ENCODE measurements at regions not wholly inside any gene's neighbourhood (a gene's known extent, or its start where the extent isn't known, plus 50 kb on each side); places are given as distances from the start of the nearest gene placed in this dataset.
"Not testable (repeated sequence)": the region's sequence is repeated elsewhere in the genome, so short reads cannot be mapped to it uniquely, and the experiment has no call there.

DNA sequence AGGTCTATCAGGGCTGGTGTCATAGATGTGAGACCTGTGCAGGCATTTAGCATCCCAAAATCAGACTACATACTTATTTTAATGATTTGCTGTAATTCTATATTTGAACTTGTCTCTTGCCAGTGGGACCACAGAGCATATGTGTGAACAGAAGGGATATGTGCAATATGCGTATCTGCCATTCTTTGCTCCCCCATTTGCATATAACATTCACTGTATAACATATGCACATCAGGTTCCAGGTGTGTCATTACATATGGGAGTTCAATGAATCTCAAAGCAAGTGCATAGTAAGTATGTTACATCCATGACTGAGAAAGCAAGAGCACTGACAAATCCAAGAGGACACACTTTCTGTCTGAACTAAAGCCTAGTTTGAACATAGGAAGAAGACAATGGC, 1115.1 kb upstream of the CNTN5 start:
- DNase-seq: no peak

DNA sequence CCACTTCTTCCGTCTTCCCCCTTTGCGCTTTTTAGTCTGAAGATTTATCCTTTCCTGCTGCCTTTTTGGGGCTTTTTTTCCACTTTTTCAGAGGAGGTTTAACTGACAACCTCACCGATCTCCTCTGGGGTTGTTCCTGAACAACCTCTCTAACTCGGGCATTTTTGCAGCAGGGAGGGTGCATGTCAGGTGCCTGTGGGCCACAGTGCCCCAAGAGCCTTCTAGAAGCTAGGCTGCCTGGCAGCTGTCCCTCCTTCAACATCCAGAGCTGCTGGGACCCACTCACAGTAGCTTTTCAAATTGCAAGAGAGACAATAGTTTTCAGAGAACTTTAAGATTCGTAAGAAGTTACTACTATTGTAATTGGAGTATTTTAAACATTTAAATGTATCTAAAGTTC, 1112.4 kb upstream of the CNTN5 start:
- DNase-seq: no peak

DNA sequence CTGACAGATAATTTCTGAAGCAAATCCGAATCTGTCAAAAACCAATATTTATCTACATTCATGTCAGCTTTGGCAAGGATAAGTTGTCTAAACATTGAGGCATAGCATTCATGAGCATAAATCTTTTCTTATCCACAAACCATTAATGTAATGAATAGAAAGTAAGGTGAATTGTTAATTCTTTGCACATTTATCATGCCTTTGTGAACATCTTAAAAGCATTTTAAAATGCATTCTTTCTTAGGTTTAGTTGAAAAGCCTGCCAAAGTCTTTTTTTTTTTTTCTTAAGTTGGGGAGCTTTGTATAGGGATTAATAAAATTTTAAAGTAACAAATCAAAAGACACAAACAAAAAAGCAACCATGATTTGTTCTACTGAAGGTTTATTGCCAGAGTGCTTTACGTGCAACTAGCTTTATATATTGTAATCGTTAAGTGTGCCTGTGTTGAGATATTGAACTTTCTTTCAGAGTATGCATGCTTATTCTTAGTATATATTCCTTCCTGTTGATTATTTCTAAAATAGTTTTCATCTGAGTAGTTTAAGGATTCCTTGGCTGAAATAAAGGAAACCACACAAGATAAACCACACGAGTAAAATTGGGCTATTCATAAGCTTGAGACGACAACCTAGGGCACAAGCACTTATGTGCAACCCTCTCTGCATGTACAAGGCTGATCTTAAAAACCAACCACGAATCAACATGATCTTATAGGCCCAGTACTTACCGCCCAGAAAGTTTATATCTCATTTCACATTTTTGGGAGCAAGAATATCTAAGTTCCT, 1110.9 kb upstream of the CNTN5 start:
- DNase-seq: no peak

DNA sequence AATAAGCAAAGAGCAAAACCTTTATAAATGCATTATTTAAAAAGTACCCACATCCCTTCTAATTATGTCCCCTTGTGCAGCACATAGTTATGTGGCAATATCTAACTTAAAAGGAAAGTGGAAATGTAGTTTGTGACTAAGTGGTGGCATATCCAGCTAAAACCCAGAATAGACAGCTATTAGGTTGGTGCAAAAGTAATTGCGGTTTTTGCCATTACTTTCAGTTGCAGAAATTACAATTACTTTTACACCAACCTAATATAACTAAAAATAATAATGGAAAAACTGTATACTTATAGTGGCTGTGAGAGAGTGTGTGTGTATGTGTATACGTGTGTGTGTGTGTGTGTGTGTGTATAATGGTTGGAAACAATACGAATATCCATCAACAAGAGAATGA, 1108.1 kb upstream of the CNTN5 start:
- DNase-seq: no peak

DNA sequence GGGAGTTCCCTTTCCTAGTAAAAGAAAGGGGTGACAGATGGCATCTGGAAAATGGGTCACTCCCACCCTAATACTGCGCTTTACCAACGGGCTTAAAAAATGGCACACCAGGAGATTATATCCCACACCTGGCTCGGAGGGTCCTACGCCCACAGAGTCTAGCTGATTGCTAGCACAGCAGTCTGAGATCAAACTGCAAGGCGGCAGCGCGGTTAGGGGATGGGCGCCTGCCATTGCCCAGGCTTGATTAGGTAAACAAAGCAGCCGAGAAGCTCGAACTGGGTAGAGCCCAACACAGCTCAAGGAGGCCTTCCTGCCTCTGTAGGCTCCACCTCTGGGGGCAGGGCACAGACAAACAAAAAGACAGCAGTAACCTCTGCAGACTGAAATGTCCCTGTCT, 1097.8 kb upstream of the CNTN5 start:
- not testable (repeated sequence) for DNase-seq

DNA sequence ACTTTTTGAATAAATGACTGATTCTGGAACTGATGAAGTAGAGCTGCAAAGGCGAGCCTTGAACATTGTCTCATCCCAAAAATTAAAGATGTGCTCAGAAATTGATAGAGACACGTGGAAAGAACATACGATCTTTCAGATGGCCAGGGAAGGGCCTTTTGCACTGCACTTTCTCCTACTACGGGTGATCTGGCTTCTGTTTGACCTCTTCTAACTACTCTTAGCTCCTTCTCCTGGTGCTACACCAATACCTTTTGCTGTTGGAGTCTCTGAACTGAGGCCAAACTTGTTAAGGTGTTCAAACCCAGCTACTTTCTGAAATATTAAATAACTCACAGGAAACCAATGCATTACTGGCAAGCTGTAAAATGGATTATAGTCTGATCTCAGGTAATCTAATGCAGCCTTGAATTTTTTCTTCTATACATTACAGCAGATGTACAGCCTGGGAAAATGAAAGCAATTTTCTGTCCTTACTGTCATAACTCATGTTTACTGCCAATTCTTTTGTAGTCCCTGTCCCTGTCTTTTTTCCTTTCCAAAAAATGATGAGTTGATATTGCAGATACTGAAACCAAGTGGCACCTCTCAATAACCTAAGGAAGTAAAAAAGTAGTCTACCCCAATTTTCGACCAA, 1086.1 kb upstream of the CNTN5 start:
- DNase-seq: no peak

DNA sequence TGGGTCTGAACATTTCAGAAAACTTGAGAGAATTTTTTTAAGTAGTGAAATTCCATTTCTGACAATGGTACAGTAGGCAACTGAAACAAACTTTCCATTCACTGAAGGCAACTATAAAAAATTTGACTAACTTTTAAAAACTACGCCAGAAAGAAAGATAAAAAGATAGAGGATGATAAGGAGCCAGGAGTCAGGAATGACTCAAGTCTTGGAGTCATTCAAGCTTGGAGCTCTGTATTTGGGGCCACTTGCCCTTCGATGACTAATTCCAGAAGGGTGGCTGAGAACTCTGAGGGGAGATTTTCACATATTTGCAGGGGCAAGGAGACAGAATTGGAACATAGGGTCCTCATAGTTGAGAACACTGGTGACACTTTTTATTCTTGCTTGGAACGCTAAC, 1083.2 kb upstream of the CNTN5 start:
- no peak for DNase-seq

DNA sequence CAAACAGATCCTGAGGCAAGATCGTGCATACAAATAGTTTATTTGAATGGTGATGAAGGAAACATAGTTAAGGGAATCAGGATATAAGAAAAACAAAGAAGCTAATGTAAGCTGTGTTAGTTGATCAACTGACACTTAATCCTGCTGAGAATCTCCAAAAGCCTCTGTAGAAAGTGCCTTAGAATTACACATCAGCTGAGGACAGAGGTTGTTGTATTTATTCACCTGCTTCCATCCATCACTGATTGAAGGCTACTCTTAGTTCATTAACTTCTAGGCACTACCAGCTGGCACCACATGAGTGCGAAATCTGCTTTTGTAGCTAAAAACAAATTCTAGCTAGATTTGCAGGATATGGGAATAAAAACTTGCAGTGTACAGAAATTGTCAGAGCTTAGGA, 1082.0 kb upstream of the CNTN5 start:
- no peak for DNase-seq

DNA sequence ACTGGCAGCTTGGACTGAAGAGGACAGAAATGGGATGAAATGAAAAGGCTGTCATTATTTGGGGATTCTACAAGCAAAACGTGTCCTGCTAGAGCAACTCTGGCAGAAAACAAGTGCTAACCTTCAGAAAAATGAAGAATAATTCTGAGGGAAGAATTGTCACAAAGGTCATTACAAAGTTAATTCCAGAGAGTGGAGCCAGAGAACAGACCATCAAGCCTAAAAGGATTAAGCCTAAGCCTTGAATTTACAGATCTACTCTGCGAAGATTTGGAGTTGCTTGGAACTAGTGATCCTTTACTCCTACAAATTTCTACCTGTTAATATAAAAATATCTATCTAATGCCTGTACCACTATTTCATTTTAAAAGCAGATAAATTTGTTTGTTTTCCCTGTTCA, 1077.3 kb upstream of the CNTN5 start:
- DNase-seq: no peak

DNA sequence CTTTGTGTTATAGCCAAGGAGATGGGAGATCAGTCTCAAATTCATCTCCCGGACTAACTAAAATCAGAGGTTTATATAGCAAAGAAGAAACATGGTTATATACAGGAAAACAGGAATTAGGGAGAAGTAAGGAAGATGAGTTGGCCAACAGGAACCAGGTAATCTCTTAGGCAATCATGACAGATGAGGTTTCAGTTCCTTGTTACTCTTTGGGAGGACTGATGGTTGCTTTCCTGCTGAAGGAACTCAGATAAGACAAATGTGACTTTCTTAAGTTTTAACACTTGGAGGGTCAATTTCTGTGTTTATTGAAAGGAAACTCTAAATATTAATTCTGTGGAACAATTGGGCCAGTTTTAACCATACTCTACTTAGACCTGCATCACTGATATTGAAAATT, 1072.0 kb upstream of the CNTN5 start:
- no peak for DNase-seq

DNA sequence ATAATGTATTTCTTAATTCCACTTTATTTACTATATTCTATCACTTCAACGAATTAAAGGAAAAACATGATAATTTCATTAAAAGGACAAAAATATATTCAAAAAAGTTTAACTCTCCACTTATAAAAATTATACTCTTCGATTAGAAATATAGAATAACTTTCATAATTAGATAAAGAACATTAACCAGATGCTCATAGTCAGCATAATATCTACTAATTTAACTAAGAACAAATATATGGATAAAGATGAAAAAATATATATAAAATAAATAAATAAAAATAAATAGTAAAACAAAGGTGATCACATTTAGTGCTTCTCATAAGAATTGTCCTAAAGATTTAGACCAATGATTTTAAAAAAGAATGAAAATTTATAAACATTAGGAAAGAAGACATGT, 1065.2 kb upstream of the CNTN5 start:
- DNase-seq: no peak

DNA sequence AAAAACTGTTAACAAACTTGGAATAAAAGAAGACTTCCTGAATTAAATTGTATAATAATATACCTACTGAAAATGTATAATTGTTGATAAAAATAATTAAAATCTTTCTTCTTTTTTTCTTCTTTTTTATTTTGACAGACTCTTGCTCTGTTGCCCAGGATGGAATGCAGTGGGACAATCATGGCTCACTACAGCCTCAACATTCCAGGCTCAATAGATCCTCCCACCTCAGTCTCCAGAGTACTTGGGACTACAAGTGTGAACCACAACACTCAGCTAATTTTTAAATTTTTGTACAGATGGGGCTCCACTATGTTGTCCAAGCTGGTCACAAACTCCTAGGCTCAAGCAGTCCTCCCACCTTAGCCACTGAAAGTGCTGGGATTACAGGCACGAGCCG, 1063.8 kb upstream of the CNTN5 start:
- no peak for DNase-seq

DNA sequence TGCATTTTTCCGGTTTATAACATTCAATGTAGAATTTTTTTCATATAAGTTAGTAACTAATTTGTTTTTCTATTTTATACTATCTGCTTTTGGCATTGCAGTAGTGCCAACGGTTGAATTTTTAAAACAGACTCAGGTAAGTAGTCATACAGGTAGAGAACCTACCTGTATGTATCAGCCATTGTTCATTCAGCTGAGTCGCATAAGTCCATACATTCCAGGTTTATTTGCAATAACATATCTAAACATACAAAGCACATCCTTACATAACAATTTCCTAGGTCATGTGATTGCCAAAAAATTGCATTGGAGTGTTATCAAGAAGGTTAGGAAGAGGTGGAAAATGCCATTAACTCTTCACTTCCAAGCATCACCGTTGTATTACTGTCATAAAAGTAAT, 1059.3 kb upstream of the CNTN5 start:
- no peak for DNase-seq

DNA sequence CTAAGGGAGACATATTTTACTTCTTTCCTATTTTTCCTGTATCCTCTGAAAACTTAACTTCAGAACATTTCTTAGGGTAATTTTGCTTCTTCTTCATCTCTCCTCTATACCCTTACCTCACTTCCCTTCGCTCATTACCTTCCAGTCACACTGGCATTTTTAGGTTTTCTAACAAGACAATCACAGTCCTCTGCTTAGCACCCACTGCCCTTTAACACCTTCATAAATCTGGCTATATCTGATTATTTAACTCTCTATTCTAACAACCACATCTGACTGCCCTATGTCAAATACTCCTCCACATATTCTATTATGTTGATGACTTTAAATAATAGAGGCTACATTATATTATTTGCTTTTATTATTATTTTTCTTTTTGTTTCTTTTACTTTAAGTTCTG, 1058.0 kb upstream of the CNTN5 start:
- no peak for DNase-seq

DNA sequence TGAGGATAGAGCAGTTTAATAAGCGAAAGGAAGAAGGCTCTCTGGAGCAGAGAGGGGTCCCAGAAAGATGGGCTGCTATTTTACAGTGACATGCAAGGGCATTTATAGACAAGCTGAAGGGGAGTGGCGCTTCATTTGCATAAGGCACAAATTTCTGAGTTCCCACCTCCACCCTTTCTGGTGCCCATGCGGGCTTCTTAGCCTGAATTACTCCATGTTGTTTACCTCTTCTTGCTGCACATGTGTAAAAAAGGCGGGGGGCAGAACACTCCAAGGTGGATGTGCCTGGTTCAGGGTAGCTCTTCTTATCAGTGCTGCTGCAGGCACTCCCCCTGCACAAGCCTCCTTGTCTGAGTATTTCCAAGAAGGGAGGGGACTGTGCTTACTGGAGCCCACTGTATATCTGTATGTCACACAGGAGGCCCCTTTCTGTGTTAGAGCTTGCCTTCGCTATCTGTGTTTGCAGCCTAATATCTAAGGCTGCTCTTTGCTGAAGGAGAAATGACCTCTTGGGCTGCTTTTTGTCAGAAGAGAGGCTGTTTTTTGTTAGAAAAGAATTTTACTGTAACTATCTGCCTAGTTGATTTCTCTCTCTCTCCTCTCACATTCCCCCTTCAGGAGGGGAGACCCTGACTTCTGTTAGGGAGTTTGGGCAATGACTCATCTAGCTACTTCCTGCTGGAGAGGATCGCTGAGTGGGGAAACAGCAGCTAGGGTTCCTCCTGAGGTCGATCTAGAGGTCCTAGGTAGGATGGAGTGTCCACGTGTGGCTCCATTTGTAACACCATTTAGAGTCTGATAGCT, 1057.0 kb upstream of the CNTN5 start:
- DNase-seq: no peak

DNA sequence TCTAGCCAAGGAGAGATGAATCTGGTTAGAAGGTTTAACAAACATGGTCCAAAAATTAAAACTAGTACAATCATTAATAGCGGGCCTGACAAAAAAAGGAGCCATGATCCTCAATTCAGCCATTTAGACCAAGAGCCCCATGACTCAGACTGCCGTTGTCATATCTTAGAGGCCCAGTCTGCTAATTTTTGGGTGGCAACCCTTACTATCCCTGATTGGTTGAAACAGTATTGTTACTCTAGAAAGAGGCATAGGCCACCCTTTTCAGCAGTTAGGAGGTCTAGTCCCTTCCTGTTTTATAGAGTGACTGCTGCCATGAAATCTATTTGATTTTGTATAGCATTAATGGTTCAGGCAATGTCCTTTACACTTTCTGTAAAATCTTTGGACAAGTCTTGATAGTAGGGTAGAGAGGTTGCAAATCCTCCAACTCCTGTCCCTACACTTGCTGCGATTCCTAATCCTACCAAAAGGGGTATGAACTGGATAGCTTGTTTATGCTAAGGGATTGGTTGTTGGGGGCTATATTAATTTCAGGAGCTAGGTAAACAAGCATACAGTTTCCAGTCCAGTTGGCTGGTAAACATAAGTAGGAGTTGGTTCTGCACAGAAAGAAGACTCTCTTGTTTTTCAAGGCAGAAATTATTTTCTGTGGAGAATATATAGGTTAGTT, 1056.3 kb upstream of the CNTN5 start:
- DNase-seq: no peak

DNA sequence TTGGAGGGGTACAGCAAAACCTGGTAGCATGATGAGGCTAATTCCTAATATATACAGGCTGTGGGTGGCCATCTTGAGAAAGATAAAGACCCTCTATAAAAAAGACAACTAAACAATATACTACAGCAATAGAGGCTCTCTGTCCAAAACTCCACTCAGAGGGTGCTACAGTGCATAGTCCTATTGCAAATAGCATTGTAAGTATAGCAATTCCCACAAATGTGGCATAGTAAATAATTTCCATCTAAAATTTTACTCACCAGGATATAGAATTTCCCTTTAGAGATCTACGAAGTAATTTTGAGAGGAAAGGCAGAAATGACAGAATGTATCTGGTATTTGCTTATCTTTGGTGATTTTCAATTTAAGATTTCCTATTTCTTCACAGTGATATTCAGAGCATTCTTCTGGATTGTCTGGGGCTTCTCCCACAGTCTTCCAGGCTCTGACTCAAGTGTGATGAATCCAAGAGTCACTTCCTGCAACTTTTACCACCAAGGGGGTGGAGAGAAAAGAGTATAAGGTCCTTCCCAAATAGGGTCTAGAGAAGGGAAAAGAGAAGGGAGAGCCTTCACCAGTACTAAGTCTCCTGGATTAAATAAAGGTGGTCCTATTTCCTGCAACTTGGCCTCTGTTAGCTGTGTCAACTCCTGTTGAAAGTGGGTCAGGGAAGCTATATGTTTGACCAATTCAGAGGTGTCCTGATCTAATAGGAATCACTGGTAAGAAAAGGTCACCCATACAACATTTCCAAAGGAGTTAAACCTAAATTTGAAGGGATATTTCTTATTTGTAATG, 1054.7 kb upstream of the CNTN5 start:
- DNase-seq: no peak

DNA sequence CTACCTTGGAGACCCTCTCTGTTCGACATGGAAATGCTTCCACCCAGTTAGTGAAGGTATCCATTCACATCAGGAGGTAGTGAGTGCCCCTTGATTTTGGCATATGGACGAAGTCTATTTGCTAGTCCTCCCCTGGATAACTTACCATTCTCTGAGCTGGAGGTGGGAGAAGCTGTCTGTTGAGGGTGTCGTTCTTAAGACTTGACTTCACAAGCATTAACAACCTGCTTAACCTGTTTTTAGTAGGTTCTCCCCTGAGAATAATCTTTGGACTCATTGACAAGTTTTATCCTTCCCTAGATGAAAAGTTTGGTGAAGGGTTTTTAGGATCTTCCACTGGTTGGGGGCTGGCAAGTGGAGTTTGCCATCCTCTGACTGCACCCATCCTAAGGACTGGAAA, 1053.8 kb upstream of the CNTN5 start:
- DNase-seq: no peak

DNA sequence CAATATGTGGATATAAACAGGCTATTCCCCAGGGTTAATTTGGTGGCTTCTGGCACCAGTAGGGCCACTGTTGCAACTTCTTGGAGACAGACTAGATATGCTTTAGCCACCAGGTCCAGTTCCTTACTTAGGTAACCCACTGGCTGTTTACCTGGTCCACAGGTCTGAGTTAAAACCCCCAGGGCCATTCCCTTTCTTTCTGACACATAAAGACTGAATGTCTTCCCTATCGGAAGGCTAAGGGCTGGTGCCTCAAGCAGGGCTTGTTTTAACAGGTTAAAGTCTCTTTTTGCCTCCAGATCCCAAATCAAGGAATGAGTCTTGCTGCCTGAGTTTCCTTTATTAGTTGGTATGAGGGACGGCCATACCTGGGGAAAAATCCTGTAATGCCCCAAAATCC, 1052.7 kb upstream of the CNTN5 start:
- no peak for DNase-seq

DNA sequence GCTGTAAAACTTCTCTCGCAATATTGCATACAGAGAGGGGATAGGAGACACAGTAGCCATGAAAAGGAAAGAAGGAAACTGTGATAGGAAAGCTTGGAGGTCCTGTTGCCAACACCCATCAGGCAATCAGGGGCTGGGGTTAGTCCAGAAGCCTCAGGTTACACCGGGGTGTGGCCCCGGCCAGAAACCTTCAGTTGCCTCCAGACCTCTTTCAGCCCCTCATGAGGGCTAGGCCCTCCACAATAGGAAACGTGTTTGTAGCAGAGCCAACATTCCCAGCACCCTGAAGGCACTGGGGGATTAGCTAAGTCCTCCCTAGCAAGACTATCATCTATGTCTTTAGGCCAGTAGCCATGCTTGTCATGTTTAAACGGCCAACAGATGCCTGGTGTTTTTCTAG, 1048.0 kb upstream of the CNTN5 start:
- DNase-seq: no peak

DNA sequence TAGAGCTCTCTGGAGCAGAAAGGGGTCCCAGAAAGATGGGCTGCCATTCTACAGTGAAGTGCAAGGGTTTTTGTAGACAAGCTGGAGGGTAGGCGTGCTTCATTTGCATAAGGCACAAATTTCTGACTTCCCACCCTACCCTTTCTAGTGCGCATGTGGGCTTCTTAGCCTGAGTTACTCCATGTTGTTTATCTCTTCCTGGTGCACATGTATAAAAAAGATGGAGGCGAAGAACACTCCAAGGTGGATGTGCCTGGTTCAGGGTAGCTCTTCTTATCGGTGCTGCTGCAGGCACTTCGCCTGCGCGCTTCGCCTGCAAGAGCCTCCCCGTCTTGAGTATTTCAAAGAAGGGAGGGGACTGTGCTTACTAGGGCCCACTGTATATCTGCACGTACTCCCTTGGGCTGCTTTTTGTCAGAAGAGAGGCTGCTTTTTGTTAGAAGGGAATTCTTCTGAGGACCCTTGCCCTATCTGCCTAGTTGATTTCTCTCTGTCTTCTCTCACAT, 1047.3 kb upstream of the CNTN5 start:
- no peak for DNase-seq

DNA sequence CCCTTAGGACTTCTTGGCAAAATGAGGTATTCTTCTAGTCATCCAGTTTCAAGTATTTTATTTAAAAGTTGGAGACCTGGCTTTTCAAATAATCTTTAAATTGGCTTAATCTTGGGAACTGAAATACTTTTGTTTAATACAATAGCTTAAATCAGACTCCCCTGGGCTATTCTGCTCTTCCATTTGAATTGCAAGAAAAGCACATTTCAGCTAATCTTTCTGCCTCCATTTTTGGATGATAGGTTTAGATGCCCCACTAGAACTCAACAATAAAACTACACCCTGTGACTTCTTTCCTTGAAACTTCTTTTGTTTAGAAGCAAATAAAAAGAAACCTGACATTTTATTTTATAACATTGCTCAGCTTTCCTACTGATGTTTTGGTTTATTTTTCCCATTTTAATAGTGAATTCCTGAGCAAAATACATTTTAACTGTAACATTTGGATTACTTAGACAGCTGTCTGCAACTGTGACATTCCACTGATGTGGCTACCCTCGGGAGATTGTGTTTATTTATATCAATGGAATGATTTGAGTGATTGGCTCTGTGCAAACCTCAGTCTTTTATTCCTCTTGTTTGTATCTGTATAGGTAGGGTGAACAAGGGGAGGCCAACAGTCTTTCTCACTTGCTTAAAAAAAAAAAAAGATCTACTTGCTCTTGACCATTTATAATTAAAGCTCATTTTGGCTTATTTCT, 1045.8 kb upstream of the CNTN5 start:
- DNase-seq: no peak

All from DMS79 (cell line).